ENCODE measurements at regions not wholly inside any gene's neighbourhood (a gene's known extent, or its start where the extent isn't known, plus 50 kb on each side); places are given as distances from the start of the nearest gene placed in this dataset.

DNA sequence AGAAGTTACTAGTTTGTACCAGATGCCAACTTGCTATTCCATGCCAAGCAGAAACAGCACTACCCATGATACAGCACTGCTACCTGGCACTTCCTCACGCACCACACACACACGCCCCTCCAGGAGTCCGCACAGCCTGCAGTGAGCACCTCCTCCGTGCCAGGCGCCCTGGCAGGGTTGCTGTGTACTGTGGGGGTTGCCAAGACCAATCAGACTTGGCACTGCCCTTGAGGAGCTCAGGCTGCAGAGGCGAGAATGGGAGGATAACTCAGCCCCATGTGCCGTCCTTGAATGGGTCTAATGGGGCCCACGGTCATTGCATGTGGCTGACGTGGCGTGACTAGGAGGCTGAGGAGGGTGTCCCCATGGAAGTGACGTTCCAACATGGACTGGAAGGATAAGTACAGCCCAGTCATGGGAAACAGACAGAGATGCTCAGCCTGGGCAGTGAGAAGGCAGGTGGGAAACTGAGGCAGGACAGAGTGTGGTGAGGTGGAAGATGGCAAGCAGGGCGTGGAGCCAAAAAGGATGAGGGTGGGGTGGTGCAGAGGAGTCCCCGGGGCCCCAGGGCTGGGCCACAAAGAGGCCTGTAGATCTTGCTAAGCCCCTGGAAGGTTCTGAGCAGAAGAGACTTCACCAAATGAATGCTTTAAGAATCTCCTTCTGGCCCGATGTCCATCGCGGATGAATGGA is 65.3 kb upstream of the C14orf180 start:
- DNase-seq (ENCODE audit: low read depth, low spot score) (no peak), ATAC-seq (no peak)
- RAD21 ChIA-PET (ENCODE audit: low non-redundant PET in 1 of 2, low total read pairs in 2 of 2, uncharacterized antibody in 2 of 2, unreplicated experiment in 2 of 2): no interaction called here
- no peak overlapping the region for H3K27ac ChIP-seq (ENCODE audit: low read depth, low read length)
- TF ChIP-seq SP1 (IDR thresholded peaks at IDR 0.05; ENCODE audit: low read depth) (no peak), ZNF274 (IDR thresholded peaks at IDR 0.05; ENCODE audit: low read depth, low read length) (no peak), FOSL1 (IDR thresholded peaks at IDR 0.05; ENCODE audit: low read depth) (no peak), JUND (IDR thresholded peaks at IDR 0.05) (no peak), POLR2AphosphoS5 (IDR thresholded peaks at IDR 0.05; ENCODE audit: low read depth, low read length) (no peak), EZH2 (IDR thresholded peaks at IDR 0.05) (no peak), SRF (IDR thresholded peaks at IDR 0.05; ENCODE audit: low read depth) (no peak), CBX3 (IDR thresholded peaks at IDR 0.05; ENCODE audit: low read depth) (no peak), SIN3A (IDR thresholded peaks at IDR 0.05; ENCODE audit: low read depth) (no peak), RAD21 (IDR thresholded peaks at IDR 0.05; ENCODE audit: low read depth) (no peak), EZH2phosphoT487 (IDR thresholded peaks at IDR 0.05; ENCODE audit: borderline replicate concordance) (no peak)
- TF ChIP-seq, protein P1, sequence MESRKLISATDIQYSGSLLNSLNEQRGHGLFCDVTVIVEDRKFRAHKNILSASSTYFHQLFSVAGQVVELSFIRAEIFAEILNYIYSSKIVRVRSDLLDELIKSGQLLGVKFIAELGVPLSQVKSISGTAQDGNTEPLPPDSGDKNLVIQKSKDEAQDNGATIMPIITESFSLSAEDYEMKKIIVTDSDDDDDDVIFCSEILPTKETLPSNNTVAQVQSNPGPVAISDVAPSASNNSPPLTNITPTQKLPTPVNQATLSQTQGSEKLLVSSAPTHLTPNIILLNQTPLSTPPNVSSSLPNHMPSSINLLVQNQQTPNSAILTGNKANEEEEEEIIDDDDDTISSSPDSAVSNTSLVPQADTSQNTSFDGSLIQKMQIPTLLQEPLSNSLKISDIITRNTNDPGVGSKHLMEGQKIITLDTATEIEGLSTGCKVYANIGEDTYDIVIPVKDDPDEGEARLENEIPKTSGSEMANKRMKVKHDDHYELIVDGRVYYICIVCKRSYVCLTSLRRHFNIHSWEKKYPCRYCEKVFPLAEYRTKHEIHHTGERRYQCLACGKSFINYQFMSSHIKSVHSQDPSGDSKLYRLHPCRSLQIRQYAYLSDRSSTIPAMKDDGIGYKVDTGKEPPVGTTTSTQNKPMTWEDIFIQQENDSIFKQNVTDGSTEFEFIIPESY (IDR thresholded peaks at IDR 0.05; ENCODE audit: extremely low read depth, insufficient replicate concordance, low read length): no peak
- TF ChIP-seq, protein P2, sequence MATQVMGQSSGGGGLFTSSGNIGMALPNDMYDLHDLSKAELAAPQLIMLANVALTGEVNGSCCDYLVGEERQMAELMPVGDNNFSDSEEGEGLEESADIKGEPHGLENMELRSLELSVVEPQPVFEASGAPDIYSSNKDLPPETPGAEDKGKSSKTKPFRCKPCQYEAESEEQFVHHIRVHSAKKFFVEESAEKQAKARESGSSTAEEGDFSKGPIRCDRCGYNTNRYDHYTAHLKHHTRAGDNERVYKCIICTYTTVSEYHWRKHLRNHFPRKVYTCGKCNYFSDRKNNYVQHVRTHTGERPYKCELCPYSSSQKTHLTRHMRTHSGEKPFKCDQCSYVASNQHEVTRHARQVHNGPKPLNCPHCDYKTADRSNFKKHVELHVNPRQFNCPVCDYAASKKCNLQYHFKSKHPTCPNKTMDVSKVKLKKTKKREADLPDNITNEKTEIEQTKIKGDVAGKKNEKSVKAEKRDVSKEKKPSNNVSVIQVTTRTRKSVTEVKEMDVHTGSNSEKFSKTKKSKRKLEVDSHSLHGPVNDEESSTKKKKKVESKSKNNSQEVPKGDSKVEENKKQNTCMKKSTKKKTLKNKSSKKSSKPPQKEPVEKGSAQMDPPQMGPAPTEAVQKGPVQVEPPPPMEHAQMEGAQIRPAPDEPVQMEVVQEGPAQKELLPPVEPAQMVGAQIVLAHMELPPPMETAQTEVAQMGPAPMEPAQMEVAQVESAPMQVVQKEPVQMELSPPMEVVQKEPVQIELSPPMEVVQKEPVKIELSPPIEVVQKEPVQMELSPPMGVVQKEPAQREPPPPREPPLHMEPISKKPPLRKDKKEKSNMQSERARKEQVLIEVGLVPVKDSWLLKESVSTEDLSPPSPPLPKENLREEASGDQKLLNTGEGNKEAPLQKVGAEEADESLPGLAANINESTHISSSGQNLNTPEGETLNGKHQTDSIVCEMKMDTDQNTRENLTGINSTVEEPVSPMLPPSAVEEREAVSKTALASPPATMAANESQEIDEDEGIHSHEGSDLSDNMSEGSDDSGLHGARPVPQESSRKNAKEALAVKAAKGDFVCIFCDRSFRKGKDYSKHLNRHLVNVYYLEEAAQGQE (IDR thresholded peaks at IDR 0.05; ENCODE audit: low read depth): no peak
- H3K9ac ChIP-seq (ENCODE audit: low read length): no peak overlapping the region
- H3K4me3 ChIP-seq (replicated peaks in 1 of 2; ENCODE audit: low read depth in 1 of 2, low read length in 2 of 2): no peak overlapping the region
- H3K9me3 ChIP-seq (ENCODE audit: control insufficient read depth in 1 of 2, insufficient read depth in 1 of 2, low read depth in 1 of 2, low read length in 2 of 2): no peaks in the 10 kb centered on the region
- POLR2A ChIA-PET: no interaction called here
- H3K4me1 ChIP-seq (ENCODE audit: control insufficient read depth in 1 of 2, insufficient read depth in 2 of 2, low read length in 2 of 2): no peaks in the 10 kb centered on the region
- CTCF ChIA-PET: no interaction called here
- no peaks in the 10 kb centered on the region for H4K20me1 ChIP-seq (ENCODE audit: insufficient read depth)
- intact Hi-C loops (cut with micrococcal nuclease): no loop called here
- no peak overlapping the region for H2AFZ ChIP-seq (ENCODE audit: low read depth, low read length, poor library complexity, severe bottlenecking)
- peaks cover 4% of the 10 kb centered on the region for H3K27me3 ChIP-seq (ENCODE audit: insufficient read depth, low read length)
- BruUV-seq (replicated peaks): no TSS peak
- H3K79me2 ChIP-seq (ENCODE audit: insufficient read depth, low read length): no peaks in the 10 kb centered on the region
- H3K9me2 ChIP-seq (ENCODE audit: insufficient read depth): no peaks in the 10 kb centered on the region
- no peak overlapping the region for H3K4me2 ChIP-seq (ENCODE audit: low read length)
- no peaks in the 10 kb centered on the region for H3K36me3 ChIP-seq (ENCODE audit: control insufficient read depth in 1 of 2, insufficient read depth in 2 of 2, low read length in 2 of 2)
